CD4-positive, alpha-beta T cell treated with Interleukin-17A for 1 hour (primary cell): ENCODE measurements at regions not wholly inside any gene's neighbourhood (a gene's known extent, or its start where the extent isn't known, plus 50 kb on each side); places are given as distances from the start of the nearest gene placed in this dataset.

ENCODE experiments used
- DNase-seq: peaks from one replicate; pipeline ENCODE4 v3.0.0-alpha.2; 2020

DNA sequence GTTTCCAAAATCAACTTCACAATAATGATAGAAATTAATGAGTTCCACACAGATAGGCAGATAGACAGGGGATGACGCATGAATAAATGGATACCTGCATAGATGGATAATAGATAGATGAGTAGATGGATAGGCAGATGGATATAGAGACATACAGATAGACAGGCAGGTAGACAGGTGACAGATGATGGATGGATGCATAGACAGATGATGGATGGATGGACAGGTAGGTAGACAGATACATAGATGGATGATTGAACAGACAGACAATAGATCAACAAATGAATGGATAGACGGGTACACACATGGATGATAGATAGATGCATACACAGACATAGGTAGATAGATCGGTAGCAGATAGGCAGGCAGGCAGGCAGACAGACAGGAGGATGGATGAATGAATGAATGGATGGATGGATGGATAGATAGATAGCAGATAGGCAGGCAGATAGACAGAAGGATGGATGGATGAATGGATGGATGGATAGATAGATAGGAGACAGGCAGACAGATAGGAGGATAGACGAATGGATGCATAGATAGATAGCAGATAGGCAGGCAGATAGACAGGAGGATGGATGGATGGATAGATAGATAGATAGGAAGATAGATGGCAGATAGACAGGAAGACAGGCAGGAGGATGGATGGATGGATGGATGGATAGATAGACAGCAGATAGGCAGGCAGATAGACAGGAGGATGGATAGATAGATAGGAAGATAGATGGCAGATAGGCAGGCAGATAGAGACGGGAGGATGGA, 142.5 kb downstream of the RBFOX3 start:
- no peak for DNase-seq

DNA sequence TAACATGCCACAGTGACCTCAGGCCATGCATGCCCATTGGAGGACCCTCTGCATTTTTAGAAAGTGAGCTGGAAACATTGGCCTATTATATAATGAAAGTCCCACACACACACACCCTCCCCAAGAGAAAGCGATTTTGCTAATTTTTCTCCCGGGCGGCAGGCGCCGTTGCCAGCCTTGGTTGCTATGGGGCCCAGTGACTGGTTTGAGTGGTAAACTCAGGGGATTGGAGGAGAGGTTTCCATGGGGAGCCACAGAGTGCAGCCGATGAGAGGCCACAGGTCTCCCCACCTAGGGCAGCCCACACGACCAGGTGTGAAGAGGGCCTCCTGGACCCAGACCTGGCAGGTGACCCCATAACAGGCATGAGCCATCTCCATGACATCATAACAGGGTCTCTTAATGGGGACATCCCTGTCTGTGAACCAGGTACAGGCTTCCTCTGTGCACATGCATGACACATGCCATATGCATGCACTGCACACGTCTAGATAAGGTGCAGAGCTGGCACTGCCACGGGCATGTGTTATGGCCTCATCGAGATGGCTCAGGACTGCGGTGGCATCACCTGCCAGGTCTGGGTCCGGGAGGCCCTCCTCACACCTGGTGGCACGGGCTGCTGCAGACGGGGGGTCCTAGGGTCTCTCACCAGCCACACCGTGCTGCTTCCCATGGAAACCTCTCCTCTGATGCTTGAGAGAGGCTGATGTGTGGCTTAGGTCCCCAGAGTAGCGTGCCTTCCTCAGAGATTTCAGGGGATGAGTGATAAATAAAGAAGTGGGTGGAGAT, 144.1 kb downstream of the RBFOX3 start:
- DNase-seq = no peak

GRCh38 chr17:79465681-79466025, 145.2 kb downstream of the RBFOX3 start:
- no peak for DNase-seq

- no peak for DNase-seq
Measured at GRCh38 chr17:79465011-79465680, 145.7 kb downstream of the RBFOX3 start.

DNA sequence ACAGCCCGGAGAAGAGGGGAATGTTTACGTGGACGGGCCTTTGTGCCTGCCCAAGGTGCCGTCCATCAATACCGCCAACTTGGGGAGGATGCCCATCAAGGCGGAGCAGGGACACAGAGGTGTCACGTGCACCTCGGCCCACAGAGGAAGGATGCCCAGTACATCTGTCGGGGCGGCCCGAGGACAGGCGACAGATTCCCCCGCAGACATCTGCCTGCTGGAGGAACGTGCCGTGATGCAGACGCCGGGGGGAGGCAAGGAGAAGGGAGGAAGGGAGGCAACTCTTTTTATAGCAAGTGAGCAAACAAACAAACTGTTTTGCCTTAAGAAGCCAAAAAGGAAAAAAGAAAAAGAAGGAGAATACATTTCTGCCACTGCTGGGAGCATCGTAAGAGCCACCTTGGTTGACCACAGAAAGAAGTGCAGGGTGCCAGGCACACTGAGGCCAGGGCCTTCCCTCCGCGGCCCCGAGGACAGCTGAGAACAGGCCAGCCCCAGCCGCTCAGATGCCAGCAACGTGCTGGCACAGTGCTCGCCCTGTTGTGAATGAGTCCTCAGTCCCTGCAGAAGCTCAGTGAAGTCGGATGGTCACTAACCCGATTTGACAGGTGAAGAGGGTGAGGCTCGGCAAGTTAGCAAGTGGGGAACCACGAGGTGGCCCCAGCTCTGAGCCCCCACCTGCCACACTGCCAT, 146.4 kb downstream of the RBFOX3 start:
- DNase-seq = no peak

- DNase-seq = no peak
Measured at GRCh38 chr17:79463421-79464317, 147.2 kb downstream of the RBFOX3 start.

DNA sequence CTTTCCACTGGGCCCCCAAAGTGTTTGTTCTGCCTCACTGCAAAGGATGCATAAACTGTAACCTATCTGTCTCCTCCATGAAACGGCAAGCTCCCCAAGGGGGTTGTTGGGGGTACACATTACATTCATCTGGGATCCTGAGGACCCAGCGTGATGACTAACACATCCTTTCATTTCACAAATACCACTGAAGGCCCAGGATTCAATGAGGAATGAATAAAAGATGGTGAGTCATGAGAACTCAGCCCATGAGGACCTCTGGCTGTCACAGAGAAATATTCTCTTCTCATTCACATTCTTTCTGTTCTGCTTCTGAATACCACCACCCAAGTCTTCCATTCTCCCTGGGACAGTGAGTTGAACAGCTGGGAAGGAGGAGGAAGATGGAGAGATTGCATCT, 149.8 kb downstream of the RBFOX3 start:
- DNase-seq = no peak

DNA sequence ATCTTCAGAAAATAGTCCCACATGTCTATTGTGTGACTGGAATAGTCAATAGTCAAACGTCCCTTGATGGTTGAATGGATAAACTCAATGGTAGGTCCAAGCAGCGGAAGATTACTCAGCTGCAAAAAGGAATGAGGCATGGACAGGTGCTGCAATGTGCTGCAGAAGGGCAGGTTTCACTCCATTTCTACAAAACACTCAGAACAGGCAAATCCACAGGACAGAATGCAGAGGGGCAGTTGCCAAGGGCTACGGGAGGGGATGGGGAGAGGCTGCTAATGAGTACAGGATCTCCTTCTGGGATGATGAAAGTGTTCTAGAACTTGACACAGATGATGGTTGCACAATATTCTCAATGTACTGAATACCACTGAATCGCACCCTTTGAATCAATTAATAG, 151.0 kb downstream of the RBFOX3 start:
- DNase-seq = no peak

GRCh38 chr17:79459003-79459655, 151.7 kb downstream of the RBFOX3 start:
- no peak for DNase-seq

DNA sequence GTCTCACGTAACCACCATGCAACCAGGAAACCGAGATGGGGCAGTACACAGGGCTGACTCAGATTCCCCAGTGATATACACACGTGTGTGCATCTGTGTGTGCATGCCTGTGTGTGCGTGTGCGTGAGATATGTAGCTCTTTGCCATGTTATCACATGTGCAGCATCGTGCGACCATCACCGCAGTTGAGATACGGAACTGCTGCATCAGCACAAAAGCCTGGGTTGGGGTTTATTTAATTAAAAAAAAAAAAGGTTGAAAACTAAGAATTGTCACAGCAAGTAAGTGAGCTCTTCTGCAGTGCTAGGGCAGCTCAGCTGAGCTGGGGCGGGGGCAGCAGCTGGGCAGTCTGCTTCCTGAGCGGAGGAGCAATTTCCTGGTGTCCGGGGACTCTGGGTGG, 152.5 kb downstream of the RBFOX3 start:
- DNase-seq = no peak

DNA sequence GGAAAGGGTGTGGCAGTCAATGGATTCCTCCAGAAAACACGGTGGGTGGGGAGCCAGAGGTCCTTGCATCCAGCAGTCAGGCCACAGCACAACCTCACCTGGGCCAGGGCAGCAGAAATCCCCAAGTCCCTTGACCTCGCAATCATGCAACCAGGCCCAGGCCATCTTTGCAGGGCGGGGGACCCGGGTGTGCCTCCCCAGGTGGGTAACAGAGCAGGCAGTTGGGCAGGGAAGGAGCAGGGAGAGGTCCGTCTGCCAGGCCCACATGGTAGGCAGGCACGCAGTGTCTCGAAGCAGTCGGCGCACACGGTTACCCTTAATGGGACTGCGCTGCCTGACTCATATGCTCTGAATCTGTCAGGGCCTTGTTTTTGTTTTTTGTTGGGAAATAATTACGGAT, 153.0 kb downstream of the RBFOX3 start:
- no peak for DNase-seq

DNA sequence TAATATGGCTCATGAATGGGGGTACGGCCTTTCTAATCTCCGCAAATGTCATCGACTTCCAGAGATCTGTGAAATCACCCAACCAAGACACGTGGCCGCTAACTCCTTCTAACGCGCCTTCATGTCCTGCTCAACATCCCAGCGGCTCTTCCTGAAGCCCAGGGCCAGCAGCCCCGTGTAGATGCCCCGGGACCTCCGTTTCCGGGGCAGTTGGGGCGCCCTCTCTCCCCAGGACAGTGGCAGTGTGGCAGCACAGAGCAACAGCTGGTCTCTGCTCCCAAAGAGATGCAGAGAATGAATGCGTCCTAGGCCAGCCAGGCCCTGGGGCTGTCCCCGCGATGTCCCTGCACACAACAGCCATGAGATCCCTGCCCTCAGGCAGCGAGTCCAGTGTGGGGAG, 153.5 kb downstream of the RBFOX3 start:
- DNase-seq = no peak

DNA sequence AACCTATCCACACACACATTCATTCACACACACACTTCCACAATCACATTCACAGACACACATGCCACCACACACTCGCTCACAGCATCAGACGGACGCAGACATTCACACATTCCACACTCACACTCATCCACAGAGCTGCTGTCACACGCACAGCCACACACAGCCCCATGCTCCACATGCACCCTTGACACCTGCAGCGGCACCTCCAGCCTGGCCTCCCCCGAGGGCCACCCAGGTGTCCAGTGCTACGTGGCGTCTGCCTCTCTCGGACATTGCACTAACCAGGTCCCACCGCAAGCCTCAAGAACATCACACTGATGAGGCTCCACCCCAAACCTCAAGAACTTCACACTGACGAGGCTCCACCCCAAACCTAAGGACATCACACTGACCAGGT, 155.2 kb downstream of the RBFOX3 start:
- no peak for DNase-seq

DNA sequence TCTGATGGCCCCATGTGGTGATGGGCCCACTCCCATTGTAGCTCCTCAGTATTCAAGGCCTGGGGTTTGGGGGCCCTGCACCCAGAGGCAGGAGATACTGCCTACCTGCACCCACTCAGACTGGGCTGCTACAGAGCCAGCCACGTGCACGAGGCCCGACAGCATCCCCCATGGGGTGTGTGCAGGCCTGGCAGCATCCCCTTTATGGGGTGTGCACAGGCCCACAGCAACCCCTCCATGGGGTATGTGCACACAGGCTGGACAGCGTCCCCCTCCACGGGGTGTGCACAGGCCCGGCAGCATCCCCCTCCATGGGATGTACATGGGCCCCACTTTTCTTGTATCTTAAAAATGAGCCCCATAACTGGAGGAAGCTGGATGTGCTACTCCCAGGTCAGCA, 156.0 kb downstream of the RBFOX3 start:
- DNase-seq = no peak

DNA sequence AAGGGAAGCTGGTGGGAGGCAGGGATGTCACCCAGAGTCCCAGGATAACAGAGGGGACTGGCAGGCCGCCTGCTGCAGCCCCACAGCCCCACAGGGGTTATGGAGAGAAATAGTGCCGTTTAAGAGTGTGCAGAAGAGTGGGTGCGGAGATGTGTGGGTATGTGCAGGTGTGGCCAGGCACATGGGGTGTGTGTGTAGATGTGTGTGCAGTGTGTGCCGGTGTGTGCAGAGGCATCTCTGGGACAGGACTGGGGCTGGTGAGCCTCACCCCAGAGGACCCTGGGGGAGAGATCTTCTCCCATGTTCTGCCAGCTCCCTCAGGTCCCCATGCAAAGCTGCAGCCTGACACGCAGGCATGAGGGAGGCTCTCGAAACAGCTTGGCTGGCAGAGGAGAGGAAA, 157.4 kb downstream of the RBFOX3 start:
- no peak for DNase-seq

DNA sequence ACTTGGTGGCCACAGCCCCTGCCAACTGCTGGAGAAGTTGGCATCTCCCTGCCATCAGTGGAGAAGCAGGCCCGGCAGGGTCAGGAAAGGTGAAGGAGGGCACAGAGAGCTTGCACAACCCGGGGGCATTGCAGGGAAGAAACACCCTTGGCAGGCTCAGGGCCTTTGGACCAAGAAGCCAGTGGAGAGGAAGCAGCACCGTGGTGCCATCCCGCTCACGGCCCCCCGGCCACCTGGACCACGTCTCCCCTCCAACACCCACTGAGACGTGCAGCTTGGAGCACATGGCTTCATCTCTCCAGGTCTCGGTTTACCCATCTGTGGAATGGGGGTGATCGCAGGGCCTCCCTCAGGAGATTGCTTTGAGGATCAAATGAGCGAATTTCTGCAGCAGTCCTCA, 158.1 kb downstream of the RBFOX3 start:
- no peak for DNase-seq

DNA sequence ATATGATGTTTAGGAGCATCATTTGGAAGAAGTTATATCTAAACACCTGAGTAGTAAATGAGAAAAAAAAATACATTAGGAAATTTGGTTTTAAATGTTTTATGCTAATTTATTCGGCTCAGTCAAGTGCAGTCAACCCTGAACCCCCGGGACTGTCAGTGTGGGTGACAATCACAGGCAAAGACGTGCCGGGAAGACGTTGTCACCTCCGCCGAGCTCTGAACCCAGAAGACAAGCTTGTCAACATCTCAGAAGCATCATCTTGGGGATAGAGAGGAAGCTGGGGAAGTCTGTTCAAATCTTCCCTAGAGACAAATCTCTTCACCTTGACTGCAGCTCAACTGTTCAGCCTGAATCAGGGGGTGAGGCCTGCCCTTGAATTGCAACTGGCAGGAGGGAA, 159.7 kb downstream of the RBFOX3 start:
- no peak for DNase-seq

GRCh38 chr17:79446399-79447009, 164.3 kb downstream of the RBFOX3 start:
- DNase-seq = no peak

GRCh38 chr17:79444198-79444597, 166.7 kb downstream of the RBFOX3 start:
- DNase-seq = no peak

DNA sequence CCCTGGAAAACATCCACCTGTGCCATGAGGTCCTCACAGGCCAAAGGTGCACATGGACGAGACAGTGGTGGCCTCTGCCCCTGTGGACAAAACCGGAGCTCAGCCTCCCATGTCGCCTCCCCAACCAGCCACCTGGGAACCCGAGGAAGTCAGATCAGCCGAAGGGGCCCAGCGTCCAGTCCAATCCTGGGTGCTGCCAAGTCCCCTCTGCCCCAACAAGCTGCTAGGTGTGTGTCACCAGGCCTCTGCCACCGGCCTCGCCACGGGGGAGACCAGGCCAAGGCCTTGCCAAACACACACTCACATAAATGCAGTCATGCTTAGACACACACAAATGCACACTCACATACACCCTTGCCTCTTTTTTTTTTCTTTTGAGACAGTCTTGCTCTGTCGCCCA, 167.8 kb downstream of the RBFOX3 start:
- no peak for DNase-seq
